GM19043 (cell line): ENCODE measurements at regions not wholly inside any gene's neighbourhood (a gene's known extent, or its start where the extent isn't known, plus 50 kb on each side); places are given as distances from the start of the nearest gene placed in this dataset.
A peak's percentile ranks its signal among the peaks of the same experiment; 100 is the strongest.
"Not testable (repeated sequence)": the region's sequence is repeated elsewhere in the genome, so short reads cannot be mapped to it uniquely, and the experiment has no call there.

Experiments used
- ATAC-seq: cut with Tn5 transposase; IDR thresholded peaks from one replicate; pipeline ENCODE4 v1.9.1; 2021; ENCODE audit warnings: low read depth; ENCODE audit not compliant: unreplicated experiment

GRCh38 chr18:67455890-67456501 is 60.5 kb downstream of the DSEL start:
- no peak for ATAC-seq

- ATAC-seq: no peak
These were observed 62.6 kb downstream of the DSEL start for GRCh38 chr18:67453901-67454300.

DNA sequence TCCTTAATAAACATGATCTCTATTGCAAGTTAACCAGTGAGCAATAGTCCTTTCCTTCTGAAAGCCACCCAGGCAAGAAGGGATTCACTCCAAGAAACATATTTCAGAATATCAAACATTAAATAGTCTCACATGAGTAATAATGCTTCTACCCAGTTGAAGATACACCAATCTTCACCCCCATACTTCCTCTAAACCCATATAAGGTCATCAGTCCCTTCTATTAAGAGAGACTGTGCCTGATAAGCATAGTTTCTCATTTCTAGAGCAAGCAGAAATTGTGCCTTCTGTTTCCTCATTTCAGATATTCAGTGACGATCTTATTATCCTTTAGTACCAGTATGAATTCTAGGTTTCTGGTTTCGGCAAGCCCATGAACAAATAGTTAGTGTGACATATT is 64.6 kb downstream of the DSEL start:
- ATAC-seq: no peak

DNA sequence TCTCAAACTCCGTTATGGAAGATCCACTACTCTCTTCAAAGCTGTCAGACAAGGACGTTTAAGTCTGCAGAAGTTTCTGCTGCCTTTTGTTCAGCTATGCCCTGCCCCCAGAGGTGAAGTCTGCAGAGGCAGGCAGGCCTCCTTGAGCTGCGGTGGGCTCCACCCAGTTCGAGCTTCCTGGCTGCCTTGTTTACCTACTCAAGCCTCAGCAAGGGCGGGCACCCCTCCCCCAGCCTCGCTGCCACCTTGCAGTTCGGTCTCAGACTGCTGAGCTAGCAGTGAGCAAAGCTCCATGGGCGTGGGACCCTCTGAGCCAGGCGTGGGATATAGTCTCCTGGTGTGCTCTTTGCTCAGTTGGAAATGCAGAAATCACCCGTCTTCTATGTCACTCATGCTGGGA is 65.4 kb downstream of the DSEL start:
- ATAC-seq: not testable (repeated sequence)

DNA sequence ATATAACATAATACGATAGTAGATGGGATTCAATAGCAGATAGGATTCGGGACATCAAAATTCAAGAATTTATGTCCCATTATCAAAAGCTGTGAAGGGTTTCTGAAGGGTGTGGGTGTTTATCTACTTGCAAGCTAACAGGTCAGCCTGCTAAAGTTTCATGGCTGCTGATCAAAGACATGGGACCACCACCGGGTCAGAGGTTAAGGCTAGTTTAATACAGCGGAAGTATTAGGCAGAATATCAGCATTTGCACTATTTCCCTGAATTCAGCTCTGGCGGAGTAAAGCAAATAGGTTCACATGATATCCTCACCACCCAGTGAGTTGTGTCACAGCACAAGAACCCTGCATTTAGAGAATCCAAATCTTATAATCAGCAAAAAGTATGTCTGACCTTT is 82.5 kb downstream of the DSEL start:
- ATAC-seq: no peak

GRCh38 chr18:67432806-67433205 is 83.7 kb downstream of the DSEL start:
- ATAC-seq: no peak

DNA sequence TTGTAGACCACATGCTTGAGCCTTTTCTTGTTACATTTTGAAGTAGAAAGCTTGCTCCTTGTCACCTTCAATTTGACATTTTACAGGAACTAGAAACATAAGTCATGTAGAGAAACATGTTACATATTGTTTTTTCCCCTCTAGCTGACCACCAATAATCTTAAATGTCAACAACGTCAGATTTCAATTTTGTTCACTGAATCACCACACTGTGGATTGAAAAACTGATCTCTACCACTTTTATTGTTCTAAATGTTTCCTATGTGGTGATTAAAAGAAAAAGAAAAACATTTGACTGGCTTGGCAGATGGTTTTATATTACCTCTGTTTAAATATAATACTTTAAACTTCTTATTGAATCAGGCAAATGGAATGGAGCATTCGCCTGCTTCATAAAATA is 87.7 kb downstream of the DSEL start:
- ATAC-seq: no peak

DNA sequence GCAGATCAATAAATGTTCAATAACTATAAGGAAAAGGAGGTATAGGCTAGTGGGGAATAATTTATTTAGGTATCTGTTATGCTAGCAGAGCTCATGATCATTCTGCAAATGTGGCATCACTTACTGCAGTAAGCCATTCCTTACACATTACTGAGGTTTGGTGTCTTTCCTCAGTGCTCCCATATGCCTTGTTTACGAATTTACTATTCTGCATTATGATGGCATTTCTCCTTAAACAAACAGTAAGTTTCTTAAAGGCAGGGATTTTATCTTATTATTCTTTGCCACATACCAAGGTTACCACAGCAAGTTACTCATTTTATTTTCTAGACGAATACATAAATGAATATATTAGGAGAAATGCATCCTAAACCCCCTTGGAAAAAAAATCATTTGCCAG is 88.4 kb downstream of the DSEL start:
- ATAC-seq: no peak

- ATAC-seq: no peak
These were observed 90.0 kb downstream of the DSEL start for GRCh38 chr18:67426486-67426885.

GRCh38 chr18:67425672-67426071 is 90.8 kb downstream of the DSEL start:
- ATAC-seq: no peak

- ATAC-seq: no peak
These were observed 94.9 kb downstream of the DSEL start for GRCh38 chr18:67421651-67422050.

- peak; percentile 91 for ATAC-seq
These were observed 98.5 kb downstream of the DSEL start for GRCh38 chr18:67417864-67418523.

GRCh38 chr18:67411116-67411515 is 105.4 kb downstream of the DSEL start:
- ATAC-seq: no peak

DNA sequence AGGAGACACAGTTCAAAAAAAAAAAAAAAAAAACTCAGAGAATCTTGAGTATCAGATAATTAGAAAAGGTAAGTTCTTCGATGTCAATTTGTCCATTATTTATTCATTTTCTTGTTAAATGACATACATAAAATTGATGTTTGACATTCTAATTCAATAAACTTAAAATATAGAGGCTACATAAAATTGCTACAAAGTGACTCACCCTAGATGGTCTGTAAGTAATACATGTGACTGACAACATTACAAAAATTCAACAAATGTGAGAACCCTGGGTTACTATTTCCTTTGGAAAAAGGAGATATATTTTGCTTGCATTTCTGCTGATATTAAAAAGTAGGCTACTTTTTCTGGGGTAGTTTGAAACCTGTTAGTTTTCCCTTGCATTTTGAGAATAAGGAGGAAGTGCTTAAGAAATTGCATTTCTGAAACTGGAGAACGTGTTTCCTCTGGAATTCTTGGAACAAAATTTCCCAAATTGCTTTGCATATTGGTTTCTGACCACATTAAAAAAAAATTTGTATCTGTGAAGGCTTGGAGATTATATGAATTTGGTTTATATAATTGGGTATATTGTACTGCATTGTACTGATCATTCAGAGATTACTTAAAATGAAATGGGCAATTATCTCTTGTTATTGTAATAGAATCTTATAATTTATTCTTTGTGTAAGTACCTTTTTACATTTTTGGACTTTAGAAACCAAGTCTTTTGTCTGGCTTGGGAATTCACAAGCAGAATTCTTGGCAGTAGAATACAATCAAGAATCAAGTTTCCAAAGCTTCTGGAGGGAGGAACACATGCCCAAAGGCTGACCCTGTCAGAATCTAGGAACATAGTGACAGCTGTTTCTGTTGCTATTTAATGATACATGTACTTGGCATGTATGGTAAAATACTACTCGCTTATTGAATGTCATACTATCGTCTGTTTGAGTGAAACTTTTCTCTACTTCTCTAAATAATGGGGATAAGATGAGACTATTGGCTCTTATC is 106.1 kb downstream of the DSEL start:
- ATAC-seq: no peak

GRCh38 chr18:67408240-67408639 is 108.3 kb downstream of the DSEL start:
- no peak for ATAC-seq

- ATAC-seq: no peak
These were observed 109.8 kb downstream of the DSEL start for GRCh38 chr18:67406714-67407113.

- no peak for ATAC-seq
These were observed 114.0 kb downstream of the DSEL start for GRCh38 chr18:67402543-67402942.

DNA sequence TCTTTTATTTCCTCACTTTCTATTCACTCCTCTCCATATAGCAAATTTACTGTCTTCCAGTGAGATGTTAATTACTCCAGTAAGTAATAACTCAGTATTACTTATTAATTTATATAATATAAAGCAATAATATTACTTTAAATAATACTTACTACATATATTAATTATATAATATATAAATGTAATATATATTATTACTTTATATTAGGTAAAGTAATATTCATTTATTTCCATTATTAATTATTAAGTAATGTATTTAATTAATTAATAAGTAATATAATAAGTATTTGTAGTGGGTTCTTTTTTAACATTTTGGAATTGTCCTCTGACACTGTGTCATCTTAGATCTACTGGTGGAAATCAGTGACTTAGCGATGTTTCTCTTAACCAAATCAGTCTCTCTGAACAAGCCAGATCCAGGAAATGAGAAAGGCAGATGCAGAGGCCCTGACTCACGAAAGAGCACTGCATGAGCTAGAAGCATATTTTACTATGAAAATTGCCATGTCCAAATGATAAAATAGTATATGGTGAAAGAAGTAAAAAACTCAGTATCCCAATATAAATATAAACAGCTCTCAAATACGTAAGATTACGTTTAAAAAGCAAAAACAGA is 115.9 kb downstream of the DSEL start:
- ATAC-seq: no peak

DNA sequence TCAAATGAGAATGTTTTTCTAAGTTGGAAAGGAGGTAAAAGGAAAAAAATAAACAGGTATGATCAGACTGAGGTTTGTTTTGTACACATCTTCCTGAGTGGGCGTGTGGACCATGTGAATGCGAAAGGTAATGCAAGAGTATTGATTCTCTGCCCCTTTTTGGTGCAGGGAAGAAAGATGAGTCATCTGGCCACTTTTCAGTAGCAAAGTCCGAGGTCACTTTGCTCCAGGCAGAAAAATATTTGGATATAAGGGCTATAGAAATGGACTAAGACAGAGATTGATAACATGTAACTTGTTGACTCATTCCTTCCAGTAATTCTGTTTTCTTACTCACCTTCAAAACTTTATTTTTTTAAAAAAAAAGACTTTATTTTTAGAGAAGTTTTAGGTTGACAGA is 130.5 kb downstream of the DSEL start:
- no peak for ATAC-seq

GRCh38 chr18:67385455-67385854 is 131.1 kb downstream of the DSEL start:
- no peak for ATAC-seq

- not testable (repeated sequence) for ATAC-seq
These were observed 132.5 kb downstream of the DSEL start for GRCh38 chr18:67384057-67384456.
